GM19025 (cell line): ENCODE measurements at regions not wholly inside any gene's neighbourhood (a gene's known extent, or its start where the extent isn't known, plus 50 kb on each side); places are given as distances from the start of the nearest gene placed in this dataset.

ENCODE experiments used
- ATAC-seq: cut with Tn5 transposase; IDR thresholded peaks from one replicate; pipeline ENCODE4 v1.9.1; 2021; ENCODE audit warnings: mild to moderate bottlenecking, low read depth, moderate library complexity; ENCODE audit not compliant: unreplicated experiment

DNA sequence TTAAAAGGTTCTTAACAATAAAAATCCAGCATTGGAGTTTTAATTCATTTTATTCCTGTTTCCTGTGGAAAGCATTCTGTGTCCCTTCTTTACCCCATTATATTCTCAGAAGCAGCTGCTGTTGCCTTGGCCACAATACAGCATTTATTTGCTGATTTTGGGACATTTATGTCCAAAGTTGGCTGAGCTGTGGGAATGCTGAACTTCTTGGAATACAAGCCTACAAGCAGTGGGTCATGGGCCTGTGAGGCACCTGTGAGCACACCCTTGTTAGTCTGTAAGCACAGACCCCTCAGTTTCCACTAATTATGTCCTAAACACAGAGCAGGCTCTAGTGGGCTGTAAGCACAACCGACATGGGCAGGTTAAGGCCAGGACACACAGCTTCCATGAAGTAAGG is 122.2 kb upstream of the IGF1 start:
- no peak for ATAC-seq

DNA sequence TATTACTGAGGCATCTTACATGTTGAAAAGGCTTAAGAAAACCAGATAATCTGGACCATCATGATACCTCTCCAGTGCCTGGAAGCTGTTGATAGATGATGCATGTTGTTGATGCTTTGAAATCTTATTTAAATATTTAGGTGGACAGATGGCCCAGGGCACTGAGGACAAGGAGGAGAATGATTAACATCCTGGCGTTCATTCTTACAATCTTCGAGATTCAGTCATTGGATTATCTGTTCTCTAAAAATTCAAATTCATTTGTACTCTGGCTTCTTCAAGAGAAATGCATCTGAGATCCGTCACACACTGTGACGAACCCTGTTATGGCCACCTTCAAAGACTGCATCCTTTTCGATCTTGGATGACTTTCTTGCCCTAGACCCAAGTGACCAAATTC is 121.3 kb upstream of the IGF1 start:
- ATAC-seq, result no peak

GRCh38 chr12:102596687-102597086 is 116.3 kb upstream of the IGF1 start:
- ATAC-seq, result no peak

GRCh38 chr12:102596031-102596430 is 115.7 kb upstream of the IGF1 start:
- ATAC-seq, result no peak

DNA sequence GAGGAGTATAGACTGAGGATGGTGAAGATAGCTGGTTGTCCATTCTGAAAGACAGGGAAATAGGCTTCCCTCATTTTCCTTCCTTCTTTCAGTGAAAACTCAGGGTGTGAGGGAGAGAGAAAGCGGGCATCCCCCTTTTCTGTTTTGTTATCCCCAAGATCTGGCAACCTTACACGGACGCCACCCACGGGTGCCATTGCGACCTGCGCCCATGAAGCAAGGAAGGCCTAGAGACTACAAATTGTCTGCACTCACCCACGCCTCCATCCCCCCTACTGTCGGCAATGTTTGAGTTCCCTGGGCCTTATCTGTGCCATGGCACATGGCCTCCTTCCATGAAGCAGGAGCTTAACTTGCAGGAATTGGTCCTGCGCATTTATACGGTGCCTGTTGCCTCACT is 115.0 kb upstream of the IGF1 start:
- no peak for ATAC-seq

GRCh38 chr12:102593134-102593533 is 112.8 kb upstream of the IGF1 start:
- no peak for ATAC-seq

GRCh38 chr12:102592134-102592533 is 111.8 kb upstream of the IGF1 start:
- no peak for ATAC-seq

DNA sequence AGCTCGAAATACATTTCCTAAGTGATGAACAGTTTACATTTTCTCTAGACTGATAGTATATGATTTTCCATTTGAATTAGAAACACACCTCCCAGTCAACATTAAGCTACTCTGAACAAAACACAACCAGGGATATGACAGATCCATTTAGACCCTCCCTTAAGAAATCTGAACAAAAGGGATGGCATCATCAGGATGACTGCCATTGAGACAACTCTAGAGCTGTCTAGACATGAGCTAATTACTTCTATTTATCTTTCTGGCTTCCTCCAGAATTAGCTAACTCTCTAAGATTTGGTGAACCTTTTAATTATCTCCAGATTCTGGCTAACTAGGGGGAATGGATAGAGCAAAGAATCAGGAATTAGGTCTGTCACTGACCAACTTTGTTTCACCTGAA is 92.9 kb upstream of the IGF1 start:
- ATAC-seq, result no peak

DNA sequence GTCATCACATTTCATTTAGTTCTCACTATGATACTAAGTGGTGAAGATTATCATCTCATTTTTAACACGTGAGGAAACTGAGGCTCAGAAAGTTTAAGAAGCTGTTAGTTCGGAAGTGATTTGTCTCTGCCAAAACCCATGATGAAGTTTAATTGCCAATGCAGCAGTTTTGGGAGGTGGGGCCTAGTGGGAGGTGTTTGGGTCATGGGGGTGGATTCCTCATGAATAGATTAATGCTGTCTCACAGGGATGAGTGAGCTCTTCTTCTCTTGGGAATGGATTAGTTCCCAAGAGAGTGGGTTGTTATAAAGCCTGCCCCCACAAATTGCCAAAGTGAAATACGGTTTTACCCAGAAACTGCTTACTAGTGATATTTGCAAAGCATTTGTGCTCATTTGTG is 91.5 kb upstream of the IGF1 start:
- ATAC-seq, result no peak

- ATAC-seq, result no peak
Measured at GRCh38 chr12:102570256-102570655, 89.9 kb upstream of the IGF1 start.

DNA sequence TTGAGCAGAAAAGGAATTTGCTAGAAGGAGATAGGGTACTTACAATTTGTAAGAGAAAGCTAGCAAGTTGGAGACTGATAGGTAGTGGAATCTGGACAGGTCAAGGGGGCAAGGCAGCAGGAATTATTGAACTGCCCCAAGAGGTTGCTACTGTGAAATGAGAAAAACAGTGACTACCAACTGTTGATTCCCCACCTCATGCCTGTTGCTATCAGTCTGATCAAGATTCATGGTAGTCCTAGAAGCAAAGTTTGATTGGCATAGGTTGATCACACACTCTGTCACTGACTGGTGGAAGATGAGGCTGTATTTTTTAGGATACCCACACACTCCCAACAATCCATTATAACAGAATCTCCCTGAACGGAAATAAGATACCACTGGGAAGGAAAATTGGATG is 89.4 kb upstream of the IGF1 start:
- ATAC-seq, result no peak

DNA sequence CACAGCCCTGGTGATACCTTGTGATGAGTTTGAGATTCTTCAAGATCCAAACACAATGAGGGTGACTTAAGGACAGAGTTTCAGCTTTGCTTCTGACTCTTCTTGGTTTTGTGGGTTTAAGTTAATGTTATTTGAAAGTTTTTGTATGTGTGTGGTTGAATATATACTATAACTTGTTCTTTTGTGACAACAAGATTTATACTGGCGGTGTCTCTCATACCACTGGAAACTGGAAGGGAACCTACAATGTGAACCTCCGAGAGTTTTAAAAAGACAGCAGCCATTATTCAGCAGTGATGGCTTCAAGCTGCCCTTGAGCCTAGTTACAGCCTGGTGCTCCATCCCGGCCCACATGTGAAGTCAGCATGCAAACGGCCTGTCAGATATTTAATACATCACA is 87.9 kb upstream of the IGF1 start:
- ATAC-seq, result no peak

- ATAC-seq, result no peak
Measured at GRCh38 chr12:102567031-102567985, 86.9 kb upstream of the IGF1 start.

GRCh38 chr12:102565555-102565954 is 85.2 kb upstream of the IGF1 start:
- ATAC-seq, result no peak

- no peak for ATAC-seq
Measured at GRCh38 chr12:102564026-102564425, 83.7 kb upstream of the IGF1 start.

GRCh38 chr12:102562836-102563425 is 82.6 kb upstream of the IGF1 start:
- no peak for ATAC-seq

DNA sequence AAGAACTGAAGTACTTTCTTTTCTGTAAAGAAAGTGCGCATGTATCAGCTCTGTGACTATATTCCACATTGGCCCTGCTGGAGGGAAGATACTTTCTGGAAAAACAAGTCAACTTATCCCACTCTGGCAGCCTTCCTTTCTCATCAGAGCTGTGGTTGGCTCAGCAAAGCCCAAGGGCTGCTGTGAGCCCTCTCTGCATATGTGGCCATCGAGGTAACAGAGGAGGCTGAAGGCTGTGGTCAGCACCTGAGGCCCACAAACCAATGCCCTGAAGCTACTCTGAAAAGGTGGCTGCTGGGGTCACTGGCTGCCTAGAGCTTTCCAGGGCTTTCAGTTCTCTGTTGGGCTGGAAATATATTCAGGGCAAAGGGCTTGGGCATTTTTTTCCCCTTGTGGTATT is 70.8 kb upstream of the IGF1 start:
- ATAC-seq, result no peak

GRCh38 chr12:102549691-102550090 is 69.3 kb upstream of the IGF1 start:
- no peak for ATAC-seq

DNA sequence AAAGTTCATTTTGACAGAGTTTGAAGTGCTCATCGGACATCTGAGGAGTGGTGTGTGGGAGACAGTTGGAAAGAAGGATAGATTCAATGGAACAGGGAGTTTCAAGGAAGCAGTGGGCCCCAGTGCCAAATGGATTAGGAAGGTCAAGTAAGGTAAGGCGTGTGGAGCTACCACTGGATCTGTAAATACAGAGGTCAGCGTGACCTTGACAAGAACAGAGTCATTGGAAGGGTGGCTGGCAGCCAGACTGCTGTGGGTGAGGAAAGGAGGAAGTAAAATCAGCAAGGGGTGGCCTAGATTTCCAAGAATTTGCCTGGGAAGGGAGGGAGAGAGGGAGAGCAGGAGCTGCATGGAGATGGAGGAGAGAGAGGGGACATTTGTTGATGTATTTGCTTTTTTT is 68.2 kb upstream of the IGF1 start:
- no peak for ATAC-seq

GRCh38 chr12:102543494-102544485 is 63.4 kb upstream of the IGF1 start:
- no peak for ATAC-seq
